GM11168 (cell line): ENCODE measurements at regions not wholly inside any gene's neighbourhood (a gene's known extent, or its start where the extent isn't known, plus 50 kb on each side); places are given as distances from the start of the nearest gene placed in this dataset.
"Not testable (repeated sequence)": the region's sequence is repeated elsewhere in the genome, so short reads cannot be mapped to it uniquely, and the experiment has no call there.

Experiments used
- in situ Hi-C: fragments of 300-500 bp; cut with MboI; formaldehyde crosslinking; loops from one replicate; pipeline ENCODE4 v1.12.0; 2022; ENCODE audit warnings: low sequenced_read_pairs; ENCODE audit not compliant: unreplicated experiment

- in situ Hi-C loops, result no loop called here
Observed at GRCh38 chr2:131835621-131836091, 308.0 kb downstream of the CCDC74A start.

- in situ Hi-C loops, result not testable (repeated sequence)
Observed at GRCh38 chr2:131836116-131836515, 308.4 kb downstream of the CCDC74A start.

DNA sequence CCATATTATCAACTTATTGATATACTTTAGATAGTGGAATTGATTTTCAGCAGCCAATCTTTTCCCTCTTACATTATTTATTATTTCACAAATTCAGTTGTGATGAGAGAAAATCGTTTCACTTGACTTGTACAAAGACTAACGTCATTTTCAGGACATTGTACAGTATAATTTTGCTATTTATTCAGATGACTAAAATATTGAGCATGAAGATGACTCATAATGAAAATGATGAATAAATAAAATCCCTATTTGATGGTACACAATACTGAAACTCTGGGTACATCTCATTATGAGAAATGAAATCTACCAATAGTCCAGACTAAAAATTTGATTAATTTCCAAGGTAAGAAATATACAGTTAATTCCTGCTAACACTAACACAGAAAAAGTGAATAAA is 316.4 kb downstream of the CCDC74A start:
- in situ Hi-C loops, result not testable (repeated sequence)

DNA sequence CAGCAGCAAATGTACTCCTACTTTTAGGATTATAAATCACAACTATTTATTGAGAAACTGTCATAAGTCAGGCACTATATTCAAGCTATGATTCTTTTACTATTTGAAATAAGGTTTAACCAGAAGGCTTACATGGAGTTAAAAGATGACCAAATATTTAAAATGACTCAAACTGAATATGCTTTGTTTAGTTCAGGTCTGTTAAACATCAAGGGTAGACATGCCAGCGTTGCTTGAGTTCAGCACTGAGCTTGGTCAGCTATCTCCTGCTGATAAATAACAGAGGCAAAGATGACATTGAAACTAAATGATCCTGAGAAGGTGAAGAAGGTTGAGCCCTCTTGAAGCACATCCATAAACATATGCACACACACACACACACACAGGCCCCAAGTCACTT is 305.6 kb downstream of the ANKRD30BL start:
- in situ Hi-C loops, result loop anchor here (25.0 kb wide), 1 partner anchor 1981 kb away; no protein-coding TSS in a partner anchor

GRCh38 chr2:131858197-131858596 is 303.6 kb downstream of the ANKRD30BL start:
- in situ Hi-C loops, result loop anchor here (25.0 kb wide), 1 partner anchor 1979 kb away; no protein-coding TSS in a partner anchor
